ENCODE measurements at regions not wholly inside any gene's neighbourhood (a gene's known extent, or its start where the extent isn't known, plus 50 kb on each side); places are given as distances from the start of the nearest gene placed in this dataset.
"Not testable (repeated sequence)": the region's sequence is repeated elsewhere in the genome, so short reads cannot be mapped to it uniquely, and the experiment has no call there.

- no peak for DNase-seq
These were observed 99.8 kb upstream of the PLEKHG1 start for GRCh38 chr6:150499882-150500312.

DNA sequence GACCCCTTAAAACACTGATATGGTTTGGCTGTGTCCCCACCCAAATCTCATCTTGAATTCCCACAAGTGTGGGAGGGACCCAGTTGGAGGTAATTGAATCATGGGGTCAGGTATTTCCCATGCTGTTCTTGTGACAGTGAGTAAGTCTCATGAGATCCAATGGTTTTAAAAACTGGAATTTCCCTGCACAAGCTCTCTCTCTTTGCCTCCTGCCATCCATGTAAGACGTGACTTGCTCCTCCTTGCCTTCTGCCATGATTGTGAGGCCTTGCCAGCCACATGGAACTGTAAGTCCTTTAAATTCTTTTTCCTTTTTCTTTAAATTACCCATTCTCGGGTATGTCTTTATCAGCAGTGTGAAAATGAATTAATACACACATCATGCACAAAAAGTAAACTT lies 99.1 kb upstream of the PLEKHG1 start:
- DNase-seq = not testable (repeated sequence)

DNA sequence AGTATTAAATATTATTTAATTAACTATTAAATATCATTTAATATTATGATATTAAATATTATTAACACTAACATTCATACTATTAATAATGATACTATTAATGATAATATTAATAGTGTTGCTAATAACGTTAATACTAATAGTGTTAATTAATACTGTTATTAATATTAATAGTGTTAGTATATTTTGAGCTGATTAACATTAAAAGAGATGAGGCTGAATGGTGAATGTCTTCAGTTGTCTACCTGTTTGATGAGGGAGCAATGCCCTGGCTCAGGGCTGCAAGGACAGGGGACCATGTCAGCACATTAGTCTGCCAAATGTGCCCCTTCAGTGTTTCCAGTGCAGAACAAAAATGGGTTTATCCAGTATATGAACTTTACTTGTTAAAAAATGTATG lies 96.6 kb upstream of the PLEKHG1 start:
- no peak for DNase-seq

- DNase-seq = no peak
These were observed 95.9 kb upstream of the PLEKHG1 start for GRCh38 chr6:150503586-150504339.

DNA sequence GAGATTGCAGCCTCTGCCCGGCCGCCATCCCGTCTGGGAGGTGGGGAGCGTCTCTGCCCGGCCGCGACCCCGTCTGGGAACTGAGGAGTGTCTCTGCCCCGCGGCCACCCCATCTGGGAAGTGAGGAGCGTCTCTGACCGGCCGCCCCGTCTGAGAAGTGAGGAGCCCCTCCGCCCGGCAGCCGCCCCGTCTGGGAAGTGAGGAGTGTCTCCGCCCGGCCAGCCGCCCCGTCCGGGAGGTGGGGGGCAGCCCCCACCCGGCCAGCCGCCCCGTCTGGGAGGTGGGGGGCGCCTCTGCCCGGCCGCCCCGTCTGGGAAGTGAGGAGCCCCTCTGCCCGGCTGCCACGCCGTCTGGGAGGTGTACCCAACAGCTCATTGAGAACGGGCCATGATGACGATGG lies 92.3 kb upstream of the PLEKHG1 start:
- DNase-seq = not testable (repeated sequence)

- DNase-seq = no peak
These were observed 89.1 kb upstream of the PLEKHG1 start for GRCh38 chr6:150510576-150510975.

- DNase-seq = no peak
These were observed 88.4 kb upstream of the PLEKHG1 start for GRCh38 chr6:150511313-150511712.

- DNase-seq = no peak
These were observed 84.8 kb upstream of the PLEKHG1 start for GRCh38 chr6:150514806-150515380.

DNA sequence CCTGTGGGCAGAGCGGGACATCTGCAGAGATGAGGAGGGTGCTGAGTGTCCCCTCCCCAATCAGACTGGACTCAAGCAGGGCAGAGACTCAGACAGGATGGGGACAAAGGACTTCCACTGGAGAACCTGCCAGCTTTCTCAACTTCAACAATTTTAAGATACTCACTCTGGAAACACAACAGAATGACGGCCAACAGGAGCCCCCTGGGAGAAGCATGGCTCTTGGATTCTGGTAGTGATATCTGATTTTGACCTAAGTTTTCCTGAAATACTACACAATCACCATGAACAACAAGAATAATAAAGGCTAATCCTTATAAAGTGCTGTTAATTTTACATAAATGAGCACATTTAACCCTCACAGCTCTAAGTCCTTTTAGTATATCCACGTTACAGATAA lies 83.5 kb upstream of the PLEKHG1 start:
- DNase-seq = no peak

DNA sequence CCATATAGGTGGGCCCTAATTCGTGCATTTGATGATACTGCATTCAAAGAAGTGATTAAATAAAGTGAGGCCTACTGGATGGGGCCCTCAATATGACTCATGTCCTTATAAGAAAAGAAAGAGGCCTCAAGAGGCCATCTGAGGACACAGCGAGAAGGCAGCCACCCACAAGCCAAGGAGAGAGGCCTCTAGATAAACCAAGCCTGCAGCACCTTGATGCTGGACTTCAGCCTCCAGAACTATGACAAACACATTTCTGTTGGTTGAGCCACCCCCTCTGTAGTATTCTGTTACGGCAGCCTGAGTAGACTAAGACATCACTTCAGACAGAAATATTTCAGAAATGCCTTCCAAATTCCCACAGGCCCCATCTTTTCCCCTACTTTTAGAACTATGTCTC lies 82.5 kb upstream of the PLEKHG1 start:
- DNase-seq = no peak

- DNase-seq = no peak
These were observed 78.2 kb upstream of the PLEKHG1 start for GRCh38 chr6:150521482-150521881.

- not testable (repeated sequence) for DNase-seq
These were observed 76.5 kb upstream of the PLEKHG1 start for GRCh38 chr6:150523216-150523615.

DNA sequence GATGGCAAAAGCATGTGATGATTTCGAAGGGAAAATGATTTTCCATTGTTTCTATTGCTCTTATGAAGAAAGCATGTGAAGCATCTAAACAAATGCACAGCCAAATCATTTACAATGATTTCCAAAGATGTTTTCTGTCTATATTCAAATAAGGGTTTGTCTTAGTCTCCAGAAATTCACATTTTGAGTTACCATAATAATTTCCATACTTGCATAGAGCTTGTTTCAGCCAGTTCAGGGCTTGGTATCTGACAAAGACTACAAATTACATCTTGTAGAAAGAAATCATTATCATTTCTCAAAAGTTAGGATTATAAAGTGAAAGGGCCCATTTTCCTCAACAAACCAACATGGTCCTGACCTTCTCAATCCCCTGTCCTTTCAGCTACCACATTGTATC lies 74.4 kb upstream of the PLEKHG1 start:
- DNase-seq = no peak

DNA sequence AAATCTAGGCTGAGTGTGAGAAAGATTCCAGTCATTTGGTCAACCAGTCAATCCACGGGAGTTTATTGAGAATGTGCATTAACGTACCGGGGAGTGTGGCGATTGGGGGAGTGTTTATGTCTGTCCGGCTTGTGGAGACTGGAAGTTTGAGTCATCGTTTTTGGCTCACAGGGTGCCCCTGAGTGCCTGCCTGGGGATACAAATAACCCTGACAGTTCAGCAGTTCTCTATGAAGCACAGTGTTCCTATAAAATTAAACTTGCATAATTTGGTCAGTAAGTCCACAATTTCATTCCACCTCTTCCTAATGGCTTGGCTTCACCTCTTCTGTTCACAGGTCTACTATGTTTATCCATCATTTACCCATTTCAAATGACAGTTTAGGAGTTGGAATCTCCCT lies 72.6 kb upstream of the PLEKHG1 start:
- no peak for DNase-seq

GRCh38 chr6:150528648-150529285 lies 70.9 kb upstream of the PLEKHG1 start:
- no peak for DNase-seq

DNA sequence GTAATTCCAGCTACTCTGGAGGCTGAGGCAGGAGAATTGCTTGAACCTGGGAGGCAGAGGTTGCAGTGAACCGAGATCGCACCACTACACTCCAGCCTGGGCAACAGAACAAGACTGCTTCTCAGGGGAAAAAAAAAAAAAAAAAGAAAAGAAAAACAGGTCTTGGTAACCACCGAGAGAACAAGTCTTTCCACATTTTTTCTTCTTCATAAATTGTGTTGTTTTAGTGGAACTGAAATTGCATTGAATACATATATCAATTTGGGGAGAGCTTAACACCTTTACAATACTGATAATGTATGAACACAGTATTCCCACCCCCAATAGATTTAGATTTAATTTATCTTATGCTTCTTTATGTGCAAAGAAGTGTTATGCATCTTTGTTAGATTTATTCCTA lies 70.0 kb upstream of the PLEKHG1 start:
- DNase-seq = no peak

DNA sequence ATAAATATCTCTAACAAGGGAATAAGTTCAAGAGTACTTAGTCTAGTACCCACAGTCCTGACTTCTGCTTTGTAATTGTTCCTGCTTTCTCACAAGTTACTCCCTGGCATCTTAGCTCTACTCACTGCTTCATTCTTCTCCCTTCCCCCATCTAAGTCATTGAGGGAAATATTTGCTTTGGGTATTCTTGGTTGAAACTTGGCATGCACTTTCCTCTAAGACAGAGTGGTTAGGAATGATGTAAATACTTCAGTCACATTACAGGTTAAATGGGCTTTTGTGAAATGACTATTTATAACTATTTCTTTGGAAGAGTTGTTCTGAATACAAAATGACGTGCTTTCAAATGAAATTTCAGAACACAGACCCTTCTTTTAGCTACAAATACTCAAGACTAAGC lies 67.7 kb upstream of the PLEKHG1 start:
- no peak for DNase-seq

DNA sequence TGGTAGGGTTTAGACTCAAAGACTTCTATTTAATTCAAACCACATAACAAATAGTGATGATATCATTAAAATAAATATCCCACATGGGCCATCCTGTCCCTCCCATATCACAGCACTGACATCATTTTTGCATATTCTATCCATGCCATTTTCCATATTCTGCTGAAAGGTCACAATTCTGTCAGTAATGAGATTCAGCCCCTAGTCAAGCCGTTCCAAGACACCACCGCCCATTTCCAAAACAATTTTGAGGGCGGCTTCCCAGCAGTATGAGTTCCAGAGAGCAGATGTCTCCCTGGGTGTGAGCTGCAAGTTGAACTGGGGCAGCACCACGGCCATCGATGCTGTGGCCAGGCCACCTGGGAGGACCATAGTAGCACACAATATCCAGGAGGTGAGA lies 65.1 kb upstream of the PLEKHG1 start:
- no peak for DNase-seq

GRCh38 chr6:150535151-150535804 lies 64.4 kb upstream of the PLEKHG1 start:
- no peak for DNase-seq

- DNase-seq = no peak
These were observed 63.9 kb upstream of the PLEKHG1 start for GRCh38 chr6:150535818-150536220.

GRCh38 chr6:150536835-150537234 lies 62.9 kb upstream of the PLEKHG1 start:
- DNase-seq = no peak

- DNase-seq = no peak
These were observed 62.2 kb upstream of the PLEKHG1 start for GRCh38 chr6:150537491-150537890.

- DNase-seq = no peak
These were observed 61.8 kb upstream of the PLEKHG1 start for GRCh38 chr6:150537893-150538292.

GRCh38 chr6:150539111-150539510 lies 60.6 kb upstream of the PLEKHG1 start:
- no peak for DNase-seq
